ENCODE measurements at regions not wholly inside any gene's neighbourhood (a gene's known extent, or its start where the extent isn't known, plus 50 kb on each side); places are given as distances from the start of the nearest gene placed in this dataset.

- no peak for FAIRE-seq
- no peak for DNase-seq (ENCODE audit: insufficient read length, low spot score)
- no peak for TF ChIP-seq CTCF (IDR thresholded peaks at IDR 0.05; ENCODE audit: insufficient read depth, missing control alignments)
Observed at GRCh38 chr10:93236393-93237040, 162.8 kb downstream of the CYP26A1 start.

- FAIRE-seq (no peak), DNase-seq (ENCODE audit: insufficient read length, low spot score) (no peak)
- TF ChIP-seq CTCF (IDR thresholded peaks at IDR 0.05; ENCODE audit: insufficient read depth, missing control alignments) = no peak
Observed at GRCh38 chr10:93245147-93245546, 171.5 kb downstream of the CYP26A1 start.

- no peak for DNase-seq (ENCODE audit: insufficient read length, low spot score)
- FAIRE-seq = no peak
- TF ChIP-seq CTCF (IDR thresholded peaks at IDR 0.05; ENCODE audit: insufficient read depth, missing control alignments) = no peak
Observed at GRCh38 chr10:93245779-93246178, 172.1 kb downstream of the CYP26A1 start.

- no peak for TF ChIP-seq CTCF (IDR thresholded peaks at IDR 0.05; ENCODE audit: insufficient read depth, missing control alignments)
- peak; percentile 22 for DNase-seq (ENCODE audit: insufficient read length, low spot score)
- no peak for FAIRE-seq
Observed at GRCh38 chr10:93248583-93249227, 175.0 kb downstream of the CYP26A1 start.

- no peak for TF ChIP-seq CTCF (IDR thresholded peaks at IDR 0.05; ENCODE audit: insufficient read depth, missing control alignments)
- FAIRE-seq (no peak), DNase-seq (ENCODE audit: insufficient read length, low spot score) (no peak)
Observed at GRCh38 chr10:93250010-93250409, 176.3 kb downstream of the CYP26A1 start.

GRCh38 chr10:93254180-93254853, 180.6 kb downstream of the CYP26A1 start:
- no peak for DNase-seq (ENCODE audit: insufficient read length, low spot score)
- FAIRE-seq = no peak
- no peak for TF ChIP-seq CTCF (IDR thresholded peaks at IDR 0.05; ENCODE audit: insufficient read depth, missing control alignments)

- DNase-seq (ENCODE audit: insufficient read length, low spot score) = no peak
Observed at GRCh38 chr10:93255546-93255945, 181.9 kb downstream of the CYP26A1 start.

More at GRCh38 chr10:93255546-93255945, 181.9 kb downstream of the CYP26A1 start:
- FAIRE-seq = no peak
- no peak for TF ChIP-seq CTCF (IDR thresholded peaks at IDR 0.05; ENCODE audit: insufficient read depth, missing control alignments)

Data from D721Med (cell line).